Spleen (tissue), 11 donors: ENCODE measurements at regions not wholly inside any gene's neighbourhood (a gene's known extent, or its start where the extent isn't known, plus 50 kb on each side); places are given as distances from the start of the nearest gene placed in this dataset.

Experiments used
- DNase-seq: peaks from one replicate; pipeline ENCODE4 v3.0.0-alpha.2; 2020
- H3K27ac ChIP-seq, 8 donors: fragments of 200-600 bp; sonication (generic) in 7 of 8; 1 replicate in 4 of 8; 2 replicates in 4 of 8; pipeline versions ENCODE4 v1.5.0 to v1.8.0; 2016 to 2021; ENCODE audit warnings: inconsistent platforms in 4 of 8, mild to moderate bottlenecking in 4 of 8, moderate library complexity in 1 of 8
- H3K27me3 ChIP-seq, 7 donors: fragments of 200-600 bp; sonication (generic) in 6 of 7; replicated peaks in 1 of 7; 1 replicate in 4 of 7; 2 replicates in 3 of 7; pipeline versions ENCODE4 v1.5.0 to v1.8.0; 2016 to 2021; ENCODE audit warnings: inconsistent platforms in 3 of 7, mild to moderate bottlenecking in 1 of 7
- H3K36me3 ChIP-seq, 6 donors: fragments of 200-600 bp; sonication (generic) in 5 of 6; 1 replicate in 4 of 6; 2 replicates in 2 of 6; pipeline versions ENCODE4 v1.5.0 to v1.8.0; 2016 to 2021; ENCODE audit warnings: inconsistent platforms in 2 of 6
- H3K4me1 ChIP-seq, 6 donors: fragments of 200-600 bp; sonication (generic) in 5 of 6; 1 replicate in 3 of 6; 2 replicates in 3 of 6; pipeline versions ENCODE4 v1.5.0 to v1.8.0; 2016 to 2021; ENCODE audit warnings: inconsistent platforms in 3 of 6
- H3K4me3 ChIP-seq, 8 donors: fragments of 200-600 bp; sonication (generic) in 7 of 8; 1 replicate in 4 of 8; 2 replicates in 4 of 8; pipeline versions ENCODE4 v1.5.0 to v1.8.0; 2016 to 2021; ENCODE audit warnings: inconsistent platforms in 4 of 8, mild to moderate bottlenecking in 4 of 8, moderate library complexity in 2 of 8
- H3K9me3 ChIP-seq, 8 donors: fragments of 200-600 bp; sonication (generic) in 7 of 8; 1 replicate in 4 of 8; 2 replicates in 4 of 8; pipeline versions ENCODE4 v1.5.0 to v1.8.0; 2016 to 2021; ENCODE audit warnings: inconsistent platforms in 4 of 8
- POLR2A ChIP-seq, 3 donors: fragments of 450-650 bp; IDR thresholded peaks; one replicate each; pipeline ENCODE4 v1.5.1; 2017; ENCODE audit warnings: antibody characterized with exemption in 3 of 3, mild to moderate bottlenecking in 1 of 3
- POLR2AphosphoS5 ChIP-seq, 3 donors: sonication (generic); formaldehyde crosslinking; IDR thresholded peaks; one replicate each; pipeline ENCODE4 v1.5.1; 2017; ENCODE audit warnings: antibody characterized with exemption in 3 of 3
- WGBS, 5 donors: extraction: QIAGEN DNeasy Blood & Tissue Kit in 3 of 5; methylation state at CpG; one replicate each; pipeline versions ENCODE4 v1.1.5 to v1.1.7; 2013 to 2018; 5-methylcytosine and 5-hydroxymethylcytosine counted together
- intact Hi-C: fragments of 100-400 bp; cut with DNase I; formaldehyde crosslinking; loops from one replicate; pipeline ENCODE4 v1.15.0; 2023; ENCODE audit warnings: low total_unique reads
- TF ChIP-seq, protein P1 (sequence below), 11 experiments: fragments of 200-600 bp in 7 of 11; fragments of 450-650 bp in 4 of 11; sonication (generic) in 4 of 11; IDR thresholded peaks in 8 of 11; conservative IDR thresholded peaks in 3 of 11; 1 replicate in 7 of 11; 2 replicates in 4 of 11; pipeline versions ENCODE4 v1.4.0 to v1.8.0; 2016 to 2021; ENCODE audit warnings: antibody characterized with exemption in 11 of 11, inconsistent platforms in 4 of 11, mild to moderate bottlenecking in 1 of 11
- donor health status: healthy with polysubstance abuse.
- donor health status: DM: no; HTN: no; CAD: no; lungs with moderate emphysema.
- donor health status: DM: no; HTN: no; CAD: no.
- donor health status: Bipolar disorder and iron deficiency.
- donor health status: healthy.
- donor health status: DM: no; HTN: no; CAD: no.
- donor health status: DM: yes; HTN: yes; CAD: no.

DNA sequence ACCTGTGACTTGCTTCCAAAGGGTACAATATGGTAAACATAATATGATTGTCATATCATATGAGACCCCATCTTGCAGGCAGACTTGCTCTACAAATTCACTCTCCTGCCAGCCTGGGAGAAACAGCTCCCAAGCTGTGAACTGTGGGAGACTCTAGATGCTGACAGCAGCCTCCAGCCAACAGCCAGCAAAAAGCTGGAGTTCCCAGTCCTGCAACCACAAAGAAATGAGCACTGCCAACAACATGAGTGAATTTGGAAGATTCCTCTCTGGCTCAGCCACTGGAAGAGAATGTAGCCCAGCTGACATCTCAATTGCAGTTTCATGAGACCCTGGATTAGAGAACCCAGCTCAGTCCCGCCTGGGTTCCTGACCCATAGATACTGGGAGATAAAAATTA, 145.4 kb downstream of the QDPR start:
- no peaks in the 10 kb centered on the region for H3K36me3 ChIP-seq
- no peak overlapping the region for H3K27ac ChIP-seq
- no peaks in the 10 kb centered on the region for H3K9me3 ChIP-seq
- TF ChIP-seq, protein P1, sequence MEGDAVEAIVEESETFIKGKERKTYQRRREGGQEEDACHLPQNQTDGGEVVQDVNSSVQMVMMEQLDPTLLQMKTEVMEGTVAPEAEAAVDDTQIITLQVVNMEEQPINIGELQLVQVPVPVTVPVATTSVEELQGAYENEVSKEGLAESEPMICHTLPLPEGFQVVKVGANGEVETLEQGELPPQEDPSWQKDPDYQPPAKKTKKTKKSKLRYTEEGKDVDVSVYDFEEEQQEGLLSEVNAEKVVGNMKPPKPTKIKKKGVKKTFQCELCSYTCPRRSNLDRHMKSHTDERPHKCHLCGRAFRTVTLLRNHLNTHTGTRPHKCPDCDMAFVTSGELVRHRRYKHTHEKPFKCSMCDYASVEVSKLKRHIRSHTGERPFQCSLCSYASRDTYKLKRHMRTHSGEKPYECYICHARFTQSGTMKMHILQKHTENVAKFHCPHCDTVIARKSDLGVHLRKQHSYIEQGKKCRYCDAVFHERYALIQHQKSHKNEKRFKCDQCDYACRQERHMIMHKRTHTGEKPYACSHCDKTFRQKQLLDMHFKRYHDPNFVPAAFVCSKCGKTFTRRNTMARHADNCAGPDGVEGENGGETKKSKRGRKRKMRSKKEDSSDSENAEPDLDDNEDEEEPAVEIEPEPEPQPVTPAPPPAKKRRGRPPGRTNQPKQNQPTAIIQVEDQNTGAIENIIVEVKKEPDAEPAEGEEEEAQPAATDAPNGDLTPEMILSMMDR (IDR thresholded peaks at IDR 0.05 in 8 of 11, conservative IDR thresholded peaks at IDR 0.05 in 3 of 11): no peak
- no peak for TF ChIP-seq POLR2A (IDR thresholded peaks at IDR 0.05)
- no peak for TF ChIP-seq POLR2AphosphoS5 (IDR thresholded peaks at IDR 0.05)
- intact Hi-C loops: no loop called here
- H3K4me3 ChIP-seq: no peak overlapping the region
- WGBS, 5 donors: 73 to 86% (median 80%) methylated on average over 1 of the region's 1 CpG
- H3K4me1 ChIP-seq: no peaks in the 10 kb centered on the region
- H3K27me3 ChIP-seq: no peaks in the 10 kb centered on the region
- DNase-seq: no peak

DNA sequence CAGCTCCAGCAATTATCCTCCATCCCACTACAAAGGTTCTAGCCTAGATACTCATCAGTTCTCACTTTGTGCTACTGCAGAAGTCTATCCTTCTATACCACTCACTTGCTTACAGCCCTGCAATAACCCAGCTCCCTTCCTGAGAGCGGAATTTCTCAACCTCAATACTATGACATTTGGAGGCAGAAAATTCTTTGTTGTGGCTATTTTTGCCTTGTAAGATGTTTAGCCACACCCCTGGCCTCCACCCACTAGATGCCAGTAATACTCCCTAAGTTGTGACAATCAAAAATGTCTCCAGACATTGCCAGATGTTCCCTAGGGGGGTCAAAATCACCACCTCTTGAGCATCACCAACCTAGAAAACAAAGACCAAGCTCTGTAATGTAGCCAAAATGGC, 149.5 kb downstream of the QDPR start:
- H3K27ac ChIP-seq: no peak overlapping the region
- TF ChIP-seq, protein P1 (IDR thresholded peaks at IDR 0.05 in 8 of 11, conservative IDR thresholded peaks at IDR 0.05 in 3 of 11): no peak
- no peak for TF ChIP-seq POLR2AphosphoS5 (IDR thresholded peaks at IDR 0.05)
- no peak for TF ChIP-seq POLR2A (IDR thresholded peaks at IDR 0.05)
- H3K4me3 ChIP-seq: no peak overlapping the region
- H3K4me1 ChIP-seq: no peaks in the 10 kb centered on the region
- H3K36me3 ChIP-seq: no peaks in the 10 kb centered on the region
- no peaks in the 10 kb centered on the region for H3K9me3 ChIP-seq
- no peaks in the 10 kb centered on the region for H3K27me3 ChIP-seq
- WGBS, 5 donors: 70 to 89% (median 82%) methylated on average over 1 of the region's 1 CpG
- no peak for DNase-seq
- intact Hi-C loops: no loop called here

DNA sequence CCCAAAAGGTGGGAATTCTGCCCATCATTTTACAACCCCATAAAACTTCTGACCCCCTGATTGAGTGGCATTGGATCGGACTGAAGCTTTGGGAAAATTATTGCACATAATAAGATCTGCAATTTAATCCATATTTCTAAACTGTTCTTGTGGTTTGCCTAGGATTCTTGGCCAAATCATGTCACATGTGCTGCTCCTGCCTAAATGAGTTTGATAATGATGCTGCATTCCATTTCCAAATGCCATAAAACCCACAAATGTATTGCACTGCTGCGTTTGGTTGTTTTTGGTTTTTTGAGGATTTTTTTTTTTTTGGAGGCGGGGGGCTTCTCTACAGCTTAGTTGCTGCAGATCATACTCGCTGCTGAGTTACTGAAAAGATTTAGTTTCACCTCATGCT, 153.6 kb downstream of the QDPR start:
- DNase-seq: no peak
- TF ChIP-seq, protein P1 (IDR thresholded peaks at IDR 0.05 in 8 of 11, conservative IDR thresholded peaks at IDR 0.05 in 3 of 11): no peak
- no peak for TF ChIP-seq POLR2A (IDR thresholded peaks at IDR 0.05)
- TF ChIP-seq POLR2AphosphoS5 (IDR thresholded peaks at IDR 0.05): no peak
- no peaks in the 10 kb centered on the region for H3K36me3 ChIP-seq
- intact Hi-C loops: no loop called here
- no peak overlapping the region for H3K27ac ChIP-seq
- peaks cover 0 to 15% (median 0%) of the 10 kb centered on the region in 8 donors for H3K9me3 ChIP-seq
- no peaks in the 10 kb centered on the region for H3K27me3 ChIP-seq
- 82 to 94% (median 92%) methylated on average over 4 of the region's 4 CpGs for WGBS, 5 donors
- H3K4me1 ChIP-seq: no peaks in the 10 kb centered on the region
- H3K4me3 ChIP-seq: no peak overlapping the region

DNA sequence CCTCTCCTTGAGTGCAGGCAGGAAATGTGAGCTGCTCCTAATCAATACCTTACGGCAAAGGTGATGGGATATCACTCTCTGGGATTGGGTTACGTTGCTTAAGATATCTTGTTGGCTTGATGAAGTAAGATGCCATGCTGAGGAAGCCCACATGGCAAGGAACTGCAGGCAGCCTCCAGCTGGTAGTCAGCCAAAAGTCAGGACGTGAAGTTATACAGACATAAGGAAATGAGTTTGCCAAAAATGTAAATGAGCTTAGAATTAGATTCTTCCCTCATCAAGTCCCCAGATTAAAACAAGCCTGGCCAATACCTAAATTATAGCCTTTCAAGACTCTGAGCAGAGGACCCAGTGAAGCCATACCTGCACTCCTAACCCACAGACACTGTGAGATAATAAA, 155.0 kb downstream of the QDPR start:
- TF ChIP-seq, protein P1 (IDR thresholded peaks at IDR 0.05 in 8 of 11, conservative IDR thresholded peaks at IDR 0.05 in 3 of 11): no peak
- TF ChIP-seq POLR2AphosphoS5 (IDR thresholded peaks at IDR 0.05) (no peak), POLR2A (IDR thresholded peaks at IDR 0.05) (no peak)
- Histone ChIP-seq H3K36me3 (no peaks in the 10 kb centered on the region), H3K4me3 (no peak overlapping the region), H3K4me1 (no peaks in the 10 kb centered on the region), H3K27me3 (no peaks in the 10 kb centered on the region), H3K9me3 (peaks cover 0 to 15% (median 0%) of the 10 kb centered on the region in 8 donors), H3K27ac (no peak overlapping the region)
- no peak for DNase-seq
- intact Hi-C loops: no loop called here
- WGBS, 5 donors: 49 to 59% (median 51%) methylated on average over 3 of the region's 3 CpGs
